Suprapubic skin (tissue), 3 donors: ENCODE measurements at regions not wholly inside any gene's neighbourhood (a gene's known extent, or its start where the extent isn't known, plus 50 kb on each side); places are given as distances from the start of the nearest gene placed in this dataset.

Experiments used
- CTCF ChIP-seq, 2 donors: fragments of 200-600 bp in 1 of 2; fragments of 450-650 bp in 1 of 2; sonication (generic) in 1 of 2; IDR thresholded peaks; one replicate each; pipeline ENCODE4 v1.5.1; 2016 to 2019; ENCODE audit warnings: antibody characterized with exemption in 2 of 2, mild to moderate bottlenecking in 1 of 2, moderate library complexity in 1 of 2
- POLR2A ChIP-seq, 2 donors: fragments of 450-650 bp; IDR thresholded peaks; one replicate each; pipeline ENCODE4 v1.6.1; 2017; ENCODE audit warnings: antibody characterized with exemption in 2 of 2, mild to moderate bottlenecking in 2 of 2, moderate library complexity in 2 of 2

- TF ChIP-seq POLR2A (IDR thresholded peaks at IDR 0.05), result no peak
- TF ChIP-seq CTCF (IDR thresholded peaks at IDR 0.05), result no peak
Observed at GRCh38 chr16:79923431-79923830, 322.9 kb upstream of the MAF start.
